IMR-90 (cell line): ENCODE measurements at regions not wholly inside any gene's neighbourhood (a gene's known extent, or its start where the extent isn't known, plus 50 kb on each side); places are given as distances from the start of the nearest gene placed in this dataset.

Experiments used
- ATAC-seq: fragments of 200-7000 bp; cut with Tn5 transposase; 2 replicates; pipeline ENCODE4 v1.9.1; 2020; ENCODE audit warnings: low read depth, mild to moderate bottlenecking, moderate library complexity
- BruUV-seq: library from RNA; stranded (reverse); fragments of 400-500 nt; replicated peaks from 2 replicates; lab custom pipeline; 2021; lab: Mats Ljungman, UMichigan
- CTCF ChIA-PET: fragments of 300-600 bp; formaldehyde crosslinking; extraction: SDS; loops from one replicate; lab custom pipeline; 2021; ENCODE audit warnings: antibody characterized with exemption; lab: Yijun Ruan, JAX
- POLR2A ChIA-PET: fragments of 300-600 bp; sonication (Branson Sonifier 250); formaldehyde crosslinking; loops from one replicate; lab custom pipeline; 2022; ENCODE audit warnings: antibody characterized with exemption; ENCODE audit not compliant: unreplicated experiment; lab: Charles Lee
- DNase-seq: peaks from one replicate; pipeline ENCODE4 v3.0.0; 2013
- H2AFZ ChIP-seq: replicated peaks from 2 replicates; pipeline ENCODE3; 2013; ENCODE audit warnings: low read length, mild to moderate bottlenecking; ENCODE audit not compliant: poor library complexity
- H2AK5ac ChIP-seq: 2 replicates; pipeline ENCODE4 v1.6.1; 2013; ENCODE audit warnings: low read depth, low read length, inconsistent platforms
- H2AK9ac ChIP-seq: replicated peaks from 2 replicates; pipeline ENCODE3; 2013; ENCODE audit warnings: mild to moderate bottlenecking, low read depth, low read length, moderate library complexity; ENCODE audit not compliant: poor library complexity
- H2BK120ac ChIP-seq: 2 replicates; pipeline ENCODE4 v1.6.1; 2013; ENCODE audit warnings: low read depth, low read length, inconsistent platforms
- H2BK15ac ChIP-seq: 3 replicates; pipeline ENCODE4 v1.6.1; 2013; ENCODE audit warnings: low read depth, low read length, inconsistent platforms
- H2BK20ac ChIP-seq: 2 replicates; pipeline ENCODE4 v1.6.1; 2013; ENCODE audit warnings: low read depth, mild to moderate bottlenecking, inconsistent platforms, low read length, moderate library complexity
- H2BK5ac ChIP-seq: 2 replicates; pipeline ENCODE4 v1.6.1; 2013; ENCODE audit warnings: mild to moderate bottlenecking, low read depth, low read length, inconsistent platforms; ENCODE audit not compliant: poor library complexity, severe bottlenecking
- H3K14ac ChIP-seq: replicated peaks from 2 replicates; pipeline ENCODE4 v1.6.1; 2013; ENCODE audit warnings: low read depth, low read length, inconsistent platforms
- H3K18ac ChIP-seq: 2 replicates; pipeline ENCODE4 v1.6.1; 2013; ENCODE audit warnings: low read depth, low read length, control low read depth
- H3K23ac ChIP-seq: 2 replicates; pipeline ENCODE4 v1.6.1; 2013; ENCODE audit warnings: low read depth, low read length, inconsistent platforms
- H3K27ac ChIP-seq: 2 replicates; pipeline ENCODE4 v1.5.1; 2013; ENCODE audit warnings: mild to moderate bottlenecking, control low read depth, low read length; ENCODE audit not compliant: insufficient read depth
- H3K27me3 ChIP-seq: 2 replicates; pipeline ENCODE4 v1.6.1; 2013; ENCODE audit warnings: low read length; ENCODE audit not compliant: control insufficient read depth, insufficient read depth
- H3K36me3 ChIP-seq: 2 replicates; pipeline ENCODE4 v1.6.1; 2013; ENCODE audit warnings: low read length, mixed read lengths; ENCODE audit not compliant: control insufficient read depth, insufficient read depth
- H3K4ac ChIP-seq: 2 replicates; pipeline ENCODE4 v1.6.1; 2013; ENCODE audit warnings: low read depth, low read length, inconsistent platforms
- H3K4me1 ChIP-seq: 2 replicates; pipeline ENCODE4 v1.6.1; 2013; ENCODE audit warnings: low read length, mixed read lengths; ENCODE audit not compliant: control insufficient read depth, insufficient read depth
- H3K4me2 ChIP-seq: 2 replicates; pipeline ENCODE4 v1.6.1; 2013; ENCODE audit warnings: low read depth, mild to moderate bottlenecking, control low read depth, low read length, moderate library complexity
- H3K4me3 ChIP-seq: 2 replicates; pipeline ENCODE4 v1.5.1; 2013; ENCODE audit warnings: low read depth, mild to moderate bottlenecking, control low read depth, low read length, moderate library complexity; ENCODE audit not compliant: insufficient read depth
- H3K56ac ChIP-seq: 2 replicates; pipeline ENCODE4 v1.6.1; 2013; ENCODE audit warnings: low read length, inconsistent platforms; ENCODE audit not compliant: insufficient read depth; ENCODE audit errors: extremely low read depth
- H3K79me1 ChIP-seq, 2 experiments: 2 replicates each; pipeline ENCODE4 v1.6.1; 2013; ENCODE audit warnings: low read length in 2 of 2, inconsistent platforms in 1 of 2, low read depth in 1 of 2
- H3K9ac ChIP-seq: 2 replicates; pipeline ENCODE4 v1.6.1; 2013; ENCODE audit warnings: low read depth, low read length, control low read depth
- H3K9me1 ChIP-seq: 2 replicates; pipeline ENCODE4 v1.6.1; 2013; ENCODE audit warnings: low read length, inconsistent platforms; ENCODE audit not compliant: insufficient read depth
- H3K9me3 ChIP-seq: 2 replicates; pipeline ENCODE4 v1.6.1; 2013; ENCODE audit warnings: low read length; ENCODE audit not compliant: control insufficient read depth, insufficient read depth
- H4K20me1 ChIP-seq: 2 replicates; pipeline ENCODE4 v1.6.1; 2013; ENCODE audit warnings: low read length, inconsistent platforms; ENCODE audit not compliant: insufficient read depth
- H4K5ac ChIP-seq: 2 replicates; pipeline ENCODE4 v1.6.1; 2013; ENCODE audit warnings: mild to moderate bottlenecking, low read depth, low read length, control low read depth
- H4K8ac ChIP-seq, 2 experiments: 2 replicates each; pipeline ENCODE4 v1.6.1; 2013; ENCODE audit warnings: low read depth in 2 of 2, low read length in 2 of 2, control low read depth in 1 of 2, inconsistent platforms in 1 of 2
- H4K91ac ChIP-seq: 2 replicates; pipeline ENCODE4 v1.6.1; 2013; ENCODE audit warnings: low read depth, low read length, inconsistent platforms; ENCODE audit not compliant: insufficient read depth
- MXI1 ChIP-seq: IDR thresholded peaks from 2 replicates; pipeline ENCODE4 v1.6.1; 2012; ENCODE audit warnings: low read depth, mild to moderate bottlenecking, low read length, moderate library complexity, borderline replicate concordance
- WGBS, 2 experiments: methylation state at CpG; one replicate each; pipeline versions ENCODE4 v1.1.5 to v1.1.7; 2013; ENCODE audit warnings: missing lambda C conversion rate in 2 of 2; ENCODE audit not compliant: insufficient read length in 1 of 2; ENCODE audit errors: extremely low coverage in 2 of 2; 5-methylcytosine and 5-hydroxymethylcytosine counted together
- dilution Hi-C: fragments of 300-500 bp; cut with HindIII; formaldehyde crosslinking; loops from one replicate; pipeline ENCODE4 v1.14.3; 2018; ENCODE audit warnings: low sequenced_read_pairs; ENCODE audit not compliant: unreplicated experiment
- in situ Hi-C: fragments of 300-500 bp; cut with MboI; formaldehyde crosslinking; loops from 3 replicates; pipeline ENCODE4 v1.14.3; 2019; ENCODE audit warnings: low sequenced_read_pairs, inconsistent platforms, mixed read lengths
- intact Hi-C: fragments of 100-400 bp; cut with micrococcal nuclease; formaldehyde crosslinking; loops from 2 replicates; pipeline ENCODE4 v1.10.0; 2022
- TF ChIP-seq, protein P1 (sequence below): fragments of 150-350 bp; IDR thresholded peaks from 2 replicates; pipeline ENCODE4 v1.6.1; 2017; ENCODE audit warnings: mild to moderate bottlenecking, antibody characterized with exemption, low read length, low read depth

GRCh38 chr6:105568751-105569150 lies 165.9 kb upstream of the PREP start:
- no CpG with 5 or more reads among the region's 1 CpG for WGBS, 2 experiments
- Histone ChIP-seq H3K56ac (no peak overlapping the region), H3K18ac (no peak overlapping the region), H3K27ac (no peak overlapping the region), H4K5ac (no peak overlapping the region), H3K9me1 (no peaks in the 10 kb centered on the region), H3K9ac (no peak overlapping the region), H2BK15ac (no peak overlapping the region), H3K23ac (no peak overlapping the region), H2AK5ac (no peak overlapping the region), H2BK120ac (no peak overlapping the region), H2BK20ac (no peak overlapping the region), H3K27me3 (no peaks in the 10 kb centered on the region), H3K36me3 (no peaks in the 10 kb centered on the region), H2AFZ (no peak overlapping the region), H3K14ac (no peak overlapping the region), H2AK9ac (no peak overlapping the region), H2BK5ac (no peak overlapping the region), H3K4ac (no peak overlapping the region), H4K8ac (no peak overlapping the region), H4K91ac (no peak overlapping the region), H4K20me1 (no peaks in the 10 kb centered on the region), H3K4me2 (no peak overlapping the region), H3K79me1 (no peaks in the 10 kb centered on the region), H3K9me3 (no peaks in the 10 kb centered on the region), H3K4me3 (no peak overlapping the region), H3K4me1 (peaks cover under 1% of the 10 kb centered on the region; the same call in 1 of the 2 replicates)
- BruUV-seq = no TSS peak
- DNase-seq (no peak), ATAC-seq (no peak)
- ChIA-PET CTCF (no interaction called here), POLR2A (no interaction called here)
- dilution Hi-C loops (no loop called here), intact Hi-C loops (no loop called here), in situ Hi-C loops (no loop called here)
- TF ChIP-seq, protein P1, sequence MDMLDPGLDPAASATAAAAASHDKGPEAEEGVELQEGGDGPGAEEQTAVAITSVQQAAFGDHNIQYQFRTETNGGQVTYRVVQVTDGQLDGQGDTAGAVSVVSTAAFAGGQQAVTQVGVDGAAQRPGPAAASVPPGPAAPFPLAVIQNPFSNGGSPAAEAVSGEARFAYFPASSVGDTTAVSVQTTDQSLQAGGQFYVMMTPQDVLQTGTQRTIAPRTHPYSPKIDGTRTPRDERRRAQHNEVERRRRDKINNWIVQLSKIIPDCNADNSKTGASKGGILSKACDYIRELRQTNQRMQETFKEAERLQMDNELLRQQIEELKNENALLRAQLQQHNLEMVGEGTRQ = no peak
- no peak for TF ChIP-seq MXI1
